Muscle of arm (tissue), 1 donor: ENCODE measurements at regions not wholly inside any gene's neighbourhood (a gene's known extent, or its start where the extent isn't known, plus 50 kb on each side); places are given as distances from the start of the nearest gene placed in this dataset.
"Not testable (repeated sequence)": the region's sequence is repeated elsewhere in the genome, so short reads cannot be mapped to it uniquely, and the experiment has no call there.

Source experiments
- DNase-seq: peaks from one replicate; pipeline ENCODE4 v3.0.0-alpha.2; 2013

DNA sequence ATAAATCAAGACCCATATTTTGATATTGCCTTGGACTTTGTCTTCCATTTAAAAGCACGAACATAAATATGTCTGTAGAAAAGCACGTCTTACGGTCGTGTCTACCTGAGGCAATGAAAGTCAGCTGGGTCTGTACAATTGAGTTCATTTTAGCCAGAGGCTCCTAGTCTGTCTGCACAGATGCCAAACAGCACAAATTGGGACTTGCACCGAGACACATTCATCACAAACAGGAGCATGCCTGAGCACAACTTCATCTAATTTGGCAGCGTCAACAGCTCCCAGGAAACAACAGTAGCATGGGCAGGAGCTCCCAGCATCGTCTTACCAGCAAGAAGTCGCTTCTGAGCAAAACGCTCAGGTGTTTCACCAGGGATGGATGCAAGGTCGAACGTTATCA lies 687.0 kb downstream of the EFNB2 start:
- no peak for DNase-seq

- peak; percentile 52 for DNase-seq
Observed at GRCh38 chr13:105847527-105848291, 687.8 kb downstream of the EFNB2 start.

DNA sequence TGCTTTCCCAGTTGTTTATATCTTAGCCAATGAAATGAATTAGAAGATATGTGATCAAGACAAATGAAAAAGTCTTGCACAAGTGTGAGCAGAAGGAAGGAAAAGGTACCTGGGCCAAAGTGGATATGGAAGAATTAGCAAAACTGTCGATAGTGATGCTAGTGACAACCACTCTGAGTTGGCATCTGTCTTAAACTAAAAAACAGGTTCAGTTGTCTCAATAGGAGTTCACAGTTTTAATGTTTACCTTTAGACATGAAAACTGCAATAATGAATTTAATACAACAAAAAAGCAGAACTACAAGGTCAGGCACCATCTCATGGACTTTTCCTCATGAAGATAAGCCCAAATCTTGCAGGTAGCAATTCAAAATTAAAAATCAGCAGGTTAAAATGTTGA lies 688.5 kb downstream of the EFNB2 start:
- no peak for DNase-seq

- DNase-seq, result no peak
Observed at GRCh38 chr13:105841286-105841685, 694.2 kb downstream of the EFNB2 start.

GRCh38 chr13:105838231-105838630 lies 697.2 kb downstream of the EFNB2 start:
- DNase-seq, result no peak

DNA sequence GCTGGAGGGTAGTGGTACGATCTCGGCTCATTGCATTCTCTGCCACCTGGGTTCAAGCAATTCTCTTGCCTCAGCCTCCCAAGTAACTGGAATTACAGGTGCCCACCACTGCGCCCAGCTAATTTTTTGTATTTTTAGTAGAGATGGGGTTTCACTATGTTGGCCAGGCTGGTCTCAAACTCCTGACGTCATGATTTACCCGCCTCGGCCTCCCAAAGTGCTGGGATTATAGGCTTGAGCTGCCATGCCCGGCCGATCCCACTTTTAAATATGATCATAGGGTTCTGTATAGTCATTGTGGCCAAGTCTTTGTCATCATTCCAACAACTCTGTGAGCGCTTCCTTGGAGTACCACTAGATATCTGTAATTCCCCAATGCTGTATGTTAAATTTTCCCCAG lies 698.2 kb downstream of the EFNB2 start:
- DNase-seq, result not testable (repeated sequence)

- no peak for DNase-seq
Observed at GRCh38 chr13:105830821-105831220, 704.6 kb downstream of the EFNB2 start.

DNA sequence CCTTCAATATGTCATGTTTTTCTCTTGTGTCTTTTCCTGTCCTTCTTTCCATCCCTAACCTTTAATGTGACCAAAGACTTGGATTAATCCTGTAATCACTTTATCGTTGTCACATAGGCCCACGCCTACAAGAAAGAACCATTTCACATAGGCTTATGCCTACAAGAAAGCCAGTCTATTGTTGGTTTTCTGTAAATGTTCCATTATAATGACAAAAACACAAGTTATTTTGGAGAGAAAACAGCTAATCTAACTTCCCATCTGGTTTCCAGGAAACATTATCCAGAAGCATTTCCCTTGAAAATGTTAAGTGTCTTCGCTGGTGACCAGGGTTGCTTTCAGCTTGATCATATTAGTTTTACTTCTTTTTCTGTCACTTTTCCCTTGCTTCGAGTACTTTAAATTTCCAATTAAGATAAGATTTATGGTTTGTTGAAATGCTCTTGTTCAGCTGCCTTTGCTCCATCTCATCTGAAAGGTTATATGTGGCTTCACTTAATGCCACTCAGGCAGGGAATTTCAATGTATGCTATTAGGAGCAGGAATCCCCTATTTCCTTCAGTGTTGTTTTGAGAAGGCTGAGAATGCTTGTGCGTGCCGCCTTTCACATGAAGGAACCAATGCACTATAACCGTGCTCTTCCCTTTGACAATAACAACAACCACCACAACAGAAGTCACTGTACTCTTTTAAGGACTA lies 708.2 kb downstream of the EFNB2 start:
- no peak for DNase-seq

DNA sequence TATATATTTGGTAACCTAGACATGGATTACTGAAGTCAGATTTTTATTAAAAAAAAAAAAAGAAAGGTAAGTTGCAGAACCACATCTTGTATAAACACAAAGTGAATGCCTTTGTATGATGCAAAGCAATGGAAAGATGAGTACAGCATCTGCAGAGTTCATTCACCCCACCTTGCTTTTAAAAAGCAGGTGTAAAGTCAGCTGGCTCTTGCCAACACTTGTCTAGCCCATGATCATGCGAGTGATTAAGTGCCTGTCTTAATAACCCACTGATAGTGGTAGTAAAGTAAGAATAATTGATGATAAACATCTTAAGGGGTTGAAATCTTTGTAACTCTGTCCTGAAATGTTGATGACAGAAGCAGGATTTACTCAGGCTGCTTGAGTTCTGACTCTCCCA lies 710.4 kb downstream of the EFNB2 start:
- DNase-seq, result no peak

- DNase-seq, result no peak
Observed at GRCh38 chr13:105821337-105821736, 714.1 kb downstream of the EFNB2 start.

- DNase-seq, result no peak
Observed at GRCh38 chr13:105820415-105820814, 715.0 kb downstream of the EFNB2 start.

GRCh38 chr13:105817498-105817897 lies 718.0 kb downstream of the EFNB2 start:
- DNase-seq, result no peak

DNA sequence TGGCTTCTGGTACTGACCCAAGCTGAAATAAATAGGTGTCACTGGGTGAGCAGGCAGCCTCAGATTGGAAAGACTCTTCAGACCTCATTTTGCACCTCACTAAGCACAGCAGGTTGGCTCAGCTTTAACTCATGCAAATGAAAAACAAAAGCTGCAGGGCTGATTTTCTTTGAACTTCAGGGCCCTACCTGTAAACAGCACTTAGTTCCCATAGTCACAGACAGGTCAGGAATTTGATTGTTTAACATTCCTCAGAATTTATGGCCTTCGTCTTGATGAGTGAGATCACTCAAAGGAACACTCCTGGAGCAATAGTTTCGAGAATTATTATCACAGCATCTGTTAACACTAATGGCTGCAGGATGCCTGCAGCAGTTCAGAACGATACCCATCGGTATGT lies 718.5 kb downstream of the EFNB2 start:
- DNase-seq, result no peak

GRCh38 chr13:105814902-105815250 lies 720.6 kb downstream of the EFNB2 start:
- DNase-seq, result no peak

GRCh38 chr13:105814219-105814901 lies 721.1 kb downstream of the EFNB2 start:
- no peak for DNase-seq

DNA sequence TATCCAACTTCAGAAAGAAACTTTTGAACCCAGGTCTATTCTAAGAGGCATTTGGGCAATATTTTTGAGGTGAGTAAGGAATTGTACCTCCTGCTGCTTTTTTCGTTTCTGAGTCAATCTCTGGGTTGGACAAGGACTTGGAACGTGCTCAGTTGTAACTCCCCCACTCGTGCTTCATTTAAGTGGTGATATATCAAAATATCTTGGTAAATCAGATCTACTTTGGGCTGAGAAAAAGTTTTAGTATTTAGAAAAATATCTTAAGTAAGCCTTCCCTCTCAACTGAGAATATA lies 728.9 kb downstream of the EFNB2 start:
- DNase-seq, result no peak

DNA sequence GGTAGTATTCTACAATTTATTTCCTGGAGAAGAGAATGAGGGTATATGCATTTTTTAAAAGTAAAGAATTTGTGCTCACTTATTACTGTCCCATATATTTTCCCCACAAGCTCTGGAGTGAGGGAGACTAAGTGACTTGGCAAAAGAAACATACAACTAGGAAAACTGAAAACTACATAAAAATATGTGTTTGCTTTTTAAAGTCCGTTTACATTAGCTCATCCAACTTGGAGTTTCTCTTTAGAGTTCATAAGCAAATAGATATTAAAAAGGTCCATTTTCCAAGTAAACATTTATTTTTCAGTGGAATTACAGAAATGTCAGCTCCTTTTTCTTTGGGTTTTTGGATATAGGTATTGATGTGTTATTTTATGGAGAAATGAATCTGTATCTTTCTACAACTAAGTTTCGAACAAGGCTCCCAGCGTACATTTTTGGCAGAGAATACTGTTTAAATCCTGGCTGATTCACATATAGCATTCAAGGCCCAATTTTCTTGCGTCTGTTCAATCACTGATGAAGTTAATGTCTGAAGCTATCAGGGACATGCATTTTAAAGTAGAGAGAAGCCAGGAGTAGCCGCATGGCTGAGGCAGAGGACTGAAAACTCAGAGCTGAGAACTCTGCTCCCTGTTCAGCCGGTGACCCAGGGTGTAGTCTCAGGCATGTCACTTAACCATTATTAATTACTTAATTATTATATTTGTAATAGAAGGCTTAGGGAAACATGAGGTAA lies 729.4 kb downstream of the EFNB2 start:
- peak; percentile 46 for DNase-seq

GRCh38 chr13:105804561-105805190 lies 730.8 kb downstream of the EFNB2 start:
- no peak for DNase-seq

- DNase-seq, result no peak
Observed at GRCh38 chr13:105799155-105799554, 736.3 kb downstream of the EFNB2 start.

GRCh38 chr13:105798541-105798940 lies 736.9 kb downstream of the EFNB2 start:
- no peak for DNase-seq

- DNase-seq, result no peak
Observed at GRCh38 chr13:105796081-105796480, 739.4 kb downstream of the EFNB2 start.

DNA sequence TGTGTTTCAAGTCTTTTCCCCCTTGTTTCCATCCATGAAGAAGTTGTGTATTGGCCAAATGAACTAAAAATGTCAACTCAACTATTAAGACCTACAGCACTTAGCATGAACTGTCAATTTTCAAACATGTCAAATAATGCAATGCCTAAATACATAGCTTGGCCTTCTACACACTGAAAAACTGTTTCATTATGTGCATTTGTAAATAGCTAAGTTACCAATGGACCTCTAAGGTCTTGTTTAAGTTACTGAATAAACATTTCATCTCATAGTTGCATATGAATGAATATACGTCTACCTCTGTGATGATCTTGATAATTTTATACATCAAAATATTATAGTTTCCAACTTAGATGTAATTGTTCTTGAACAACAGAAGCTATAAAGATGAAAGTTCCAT lies 744.5 kb downstream of the EFNB2 start:
- no peak for DNase-seq
